KBM-7 (cell line): ENCODE measurements at regions not wholly inside any gene's neighbourhood (a gene's known extent, or its start where the extent isn't known, plus 50 kb on each side); places are given as distances from the start of the nearest gene placed in this dataset.

Experiments used
- DNase-seq: peaks from one replicate; pipeline ENCODE4 v3.0.0-alpha.2; 2015
- in situ Hi-C: fragments of 300-500 bp; cut with MboI; formaldehyde crosslinking; loops from 2 replicates; pipeline ENCODE4 v1.14.3; 2020; ENCODE audit warnings: low sequenced_read_pairs, low pct_unique_long_range_greater_than_20kb, mixed read lengths

DNA sequence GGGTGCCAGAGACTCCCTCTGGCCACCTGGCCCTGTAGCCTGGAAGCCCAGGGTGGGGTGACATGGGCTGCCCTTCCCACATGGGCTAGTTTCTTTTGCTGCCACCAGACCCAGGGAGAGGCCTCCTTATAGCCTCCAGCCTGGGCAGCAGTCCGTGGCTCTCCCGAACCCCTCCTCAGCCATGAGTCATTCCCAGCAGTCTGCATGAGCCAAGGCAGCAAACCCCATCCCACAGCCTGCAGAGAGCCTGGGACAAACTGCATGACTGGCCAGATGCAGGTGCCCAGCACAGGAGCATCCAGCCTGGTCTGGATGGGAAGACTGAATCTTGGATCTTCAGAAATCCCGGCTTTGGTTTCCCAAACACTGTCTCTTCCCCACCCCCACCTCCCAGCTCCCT is 75.7 kb downstream of the MRPL14 start:
- in situ Hi-C loops, result no loop called here
- DNase-seq, result no peak

DNA sequence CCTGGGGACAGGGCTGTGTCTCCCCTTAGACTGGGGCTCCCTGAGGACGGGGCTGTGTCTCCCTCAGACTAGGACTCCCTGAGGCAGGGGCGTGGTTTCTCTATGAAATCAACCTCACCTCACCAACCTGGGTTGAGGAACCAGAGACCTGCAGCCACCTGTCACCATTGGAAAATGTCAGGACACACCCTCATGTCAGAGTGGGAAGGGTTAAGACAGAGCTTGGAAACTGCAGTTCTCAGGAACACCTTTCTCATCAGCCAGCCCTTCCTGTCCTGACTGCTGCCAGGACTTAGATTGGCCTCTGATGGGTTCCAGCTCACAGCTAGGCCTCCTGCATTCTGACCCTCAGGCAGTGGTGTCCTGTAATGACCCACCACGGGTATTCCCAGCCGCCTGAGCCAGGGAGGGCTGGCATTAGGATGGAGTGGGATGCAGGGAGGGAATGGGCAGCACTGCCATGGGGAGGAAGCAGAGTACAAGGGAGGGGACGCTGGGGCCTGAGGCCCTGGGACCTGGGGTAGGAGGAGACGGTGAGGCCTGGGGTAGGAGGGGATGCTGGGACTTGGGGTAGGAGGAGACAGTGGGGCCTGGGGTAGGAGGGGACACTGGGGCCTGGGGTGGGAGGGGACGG is 76.3 kb downstream of the MRPL14 start:
- DNase-seq, result no peak
- in situ Hi-C loops, result no loop called here

DNA sequence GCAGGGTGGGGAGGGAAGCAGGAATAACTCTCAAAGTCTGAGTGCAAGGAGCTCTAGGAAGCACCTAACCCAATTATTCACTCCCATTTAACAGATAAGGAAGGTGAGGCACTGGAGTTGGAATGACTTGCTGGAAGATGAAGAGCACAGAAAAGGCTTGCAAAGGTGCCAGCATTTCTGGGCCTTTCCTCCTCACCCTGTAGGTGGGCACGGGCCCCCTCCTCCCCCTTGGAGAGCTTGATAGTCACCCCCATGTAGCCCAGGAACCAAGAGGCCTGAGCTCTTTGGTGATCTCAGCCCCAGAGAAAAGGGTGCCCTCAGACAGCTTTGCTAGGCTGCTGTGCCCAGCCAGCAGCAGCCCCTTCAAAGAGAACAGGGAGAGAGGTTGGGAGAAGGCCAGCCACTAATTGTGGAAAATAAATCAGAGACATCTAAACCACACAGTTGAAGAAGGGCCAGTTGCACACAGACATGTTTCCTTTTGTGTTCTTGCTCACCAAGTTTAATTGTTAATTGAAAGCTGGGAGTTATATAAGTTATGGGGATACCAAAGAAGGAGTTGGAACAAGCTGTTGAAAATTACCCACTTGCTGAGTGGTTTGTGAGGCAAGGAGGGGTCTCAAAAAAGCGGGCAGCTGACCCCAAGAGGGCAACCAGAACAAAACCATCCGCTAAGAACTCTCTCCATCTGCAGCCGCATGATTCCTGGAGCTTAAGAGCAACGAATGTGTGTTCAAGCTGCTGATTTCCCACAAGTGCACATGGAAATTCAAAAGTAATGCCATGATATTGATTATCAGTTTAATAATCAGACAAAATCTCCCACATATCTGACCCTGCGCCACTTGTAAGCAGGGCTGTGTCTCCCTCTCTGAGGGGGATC is 77.0 kb downstream of the MRPL14 start:
- in situ Hi-C loops, result no loop called here
- no peak for DNase-seq

DNA sequence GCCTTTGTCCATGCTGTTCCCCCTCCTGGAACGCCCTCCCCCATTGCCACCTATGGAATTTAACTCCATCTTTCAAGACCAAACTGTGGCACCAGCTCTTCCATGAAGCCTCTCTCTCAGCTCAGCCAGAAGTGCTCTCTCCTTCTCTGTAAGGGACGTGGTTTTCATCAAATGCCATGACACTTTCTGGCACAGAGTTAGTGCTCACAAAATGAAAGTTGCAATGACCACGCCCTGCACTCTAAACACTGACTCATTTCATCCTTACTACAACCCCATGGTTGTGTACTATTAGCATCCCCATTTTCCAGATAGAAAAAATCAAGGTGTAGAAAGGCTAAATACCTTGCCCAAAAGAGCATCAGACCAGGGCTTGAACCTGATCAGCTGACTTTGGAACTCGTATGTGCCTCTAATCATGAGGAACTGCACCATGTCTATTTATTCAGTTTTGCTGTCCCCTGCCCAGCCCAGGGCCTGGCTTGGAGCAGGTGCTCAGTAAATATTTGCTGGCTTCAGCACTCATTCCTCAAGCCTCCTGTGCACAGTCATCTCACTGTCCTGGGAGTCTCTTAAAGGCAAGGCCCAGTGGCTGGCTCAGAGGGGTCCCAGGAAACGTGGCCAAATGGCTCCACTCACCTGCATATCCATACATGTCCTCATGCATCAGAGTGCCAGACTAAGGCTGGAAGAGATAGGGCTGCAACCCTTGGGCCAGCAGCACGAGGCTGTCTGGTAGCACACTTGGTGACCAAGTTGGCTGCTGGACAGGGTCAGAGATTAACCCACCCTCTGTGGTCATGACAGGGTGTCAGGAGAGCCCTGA is 77.9 kb downstream of the MRPL14 start:
- DNase-seq, result no peak
- in situ Hi-C loops, result no loop called here

DNA sequence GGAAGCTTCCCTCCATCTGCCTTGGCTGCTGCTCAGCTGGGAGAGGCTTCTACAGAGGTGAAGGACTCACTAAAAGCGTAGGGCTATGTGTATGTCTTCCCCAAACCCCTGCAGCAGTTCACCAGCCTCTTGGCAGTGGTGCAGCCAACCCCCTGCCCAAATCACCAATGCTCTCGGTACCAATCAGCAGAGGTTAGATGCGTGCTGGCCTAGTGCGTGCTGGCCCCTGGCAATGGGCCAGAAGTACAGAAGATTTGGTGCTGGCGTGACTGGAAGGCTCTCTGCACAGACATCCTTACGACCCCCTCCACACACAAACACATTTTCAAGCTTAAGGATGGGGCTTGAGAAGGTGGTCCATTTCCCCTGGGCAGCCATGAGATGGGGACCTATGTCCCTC is 79.0 kb downstream of the MRPL14 start:
- in situ Hi-C loops, result no loop called here
- no peak for DNase-seq

DNA sequence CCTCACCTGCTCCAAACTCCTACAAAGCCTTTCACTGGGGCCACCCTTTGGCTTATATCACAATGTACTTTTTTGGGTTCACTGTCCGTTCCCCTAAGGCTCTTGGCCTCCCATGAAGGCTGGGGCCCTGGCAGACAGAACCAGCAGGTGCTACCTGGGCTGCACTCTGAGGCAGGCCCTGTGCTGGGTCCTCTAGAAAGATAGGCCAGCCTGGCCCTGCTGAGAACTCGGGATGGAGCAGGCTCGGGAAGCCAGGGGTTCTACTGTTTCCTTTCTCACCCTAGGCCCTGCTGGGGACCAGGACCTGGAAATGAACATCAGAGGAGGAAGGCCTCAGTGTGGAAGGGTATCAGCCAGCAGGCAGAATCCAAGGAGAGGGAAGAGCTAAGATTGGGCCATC is 79.5 kb downstream of the MRPL14 start:
- in situ Hi-C loops, result no loop called here
- DNase-seq, result no peak

DNA sequence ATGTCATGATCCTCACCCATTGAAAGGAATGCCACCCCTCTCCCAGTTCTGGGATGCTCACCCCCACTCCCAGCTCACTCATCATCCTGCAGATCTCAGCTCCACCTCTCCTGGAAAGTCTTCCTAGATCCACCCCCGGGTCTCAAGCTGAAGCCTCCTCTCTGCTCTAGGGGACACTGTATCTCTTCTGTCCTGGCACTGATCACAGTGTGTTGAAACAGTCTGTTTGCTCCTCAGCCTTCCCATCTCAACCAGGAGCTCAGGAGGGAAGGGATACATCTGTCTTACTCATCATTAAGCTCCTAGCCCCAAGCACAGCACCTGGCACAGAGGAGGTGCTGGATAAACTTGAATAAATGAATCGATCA is 80.1 kb downstream of the MRPL14 start:
- in situ Hi-C loops, result no loop called here
- no peak for DNase-seq

DNA sequence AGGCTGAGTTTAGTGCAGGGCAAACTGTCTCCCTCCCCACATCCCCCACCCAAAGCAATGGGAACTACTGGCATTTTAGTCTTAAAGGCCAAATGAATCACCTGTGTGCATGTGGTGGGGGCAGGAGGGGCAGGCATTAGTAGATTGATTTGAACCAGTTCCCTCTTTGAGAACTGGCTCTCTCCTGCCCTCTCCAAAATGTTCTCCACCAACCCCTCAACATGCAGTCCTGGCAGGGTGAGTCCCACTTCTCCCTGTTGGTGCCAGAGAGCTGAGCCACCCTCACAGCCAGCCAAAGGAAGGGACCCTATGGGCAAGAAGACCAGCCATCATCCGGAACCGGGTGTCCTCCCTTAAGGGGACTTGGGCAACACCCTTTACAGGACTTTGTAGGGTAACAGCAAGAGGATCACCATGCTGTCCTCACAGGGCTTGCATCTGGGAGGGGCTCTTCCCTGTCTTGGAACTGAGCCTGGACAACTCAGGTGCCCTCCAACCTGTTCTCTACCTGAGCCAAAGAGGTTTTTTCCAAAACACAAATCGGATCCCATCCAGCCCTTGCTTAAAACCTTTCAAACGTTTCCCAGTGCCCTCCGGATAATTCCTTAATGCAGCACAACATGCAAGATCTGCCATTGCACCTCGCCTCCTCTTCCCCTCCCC is 80.6 kb downstream of the MRPL14 start:
- in situ Hi-C loops, result no loop called here
- DNase-seq, result no peak

DNA sequence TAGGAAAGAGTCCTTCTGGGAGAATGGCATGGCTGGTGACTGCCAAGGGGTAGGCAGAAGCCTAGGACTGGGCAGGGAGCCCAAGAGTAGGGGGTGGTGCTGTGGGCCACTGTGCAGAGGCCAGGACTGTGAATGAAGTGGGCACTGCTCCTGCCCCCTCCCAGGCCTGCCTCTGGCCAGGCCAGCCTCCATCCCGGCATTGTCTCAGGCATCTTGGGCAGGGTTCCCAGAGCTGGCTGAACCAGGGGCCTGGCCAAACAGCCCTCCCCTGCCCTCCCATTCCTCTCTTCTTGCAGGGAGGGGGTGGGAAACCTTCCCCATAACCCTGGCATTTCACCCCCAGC is 81.6 kb downstream of the MRPL14 start:
- in situ Hi-C loops, result no loop called here
- no peak for DNase-seq

DNA sequence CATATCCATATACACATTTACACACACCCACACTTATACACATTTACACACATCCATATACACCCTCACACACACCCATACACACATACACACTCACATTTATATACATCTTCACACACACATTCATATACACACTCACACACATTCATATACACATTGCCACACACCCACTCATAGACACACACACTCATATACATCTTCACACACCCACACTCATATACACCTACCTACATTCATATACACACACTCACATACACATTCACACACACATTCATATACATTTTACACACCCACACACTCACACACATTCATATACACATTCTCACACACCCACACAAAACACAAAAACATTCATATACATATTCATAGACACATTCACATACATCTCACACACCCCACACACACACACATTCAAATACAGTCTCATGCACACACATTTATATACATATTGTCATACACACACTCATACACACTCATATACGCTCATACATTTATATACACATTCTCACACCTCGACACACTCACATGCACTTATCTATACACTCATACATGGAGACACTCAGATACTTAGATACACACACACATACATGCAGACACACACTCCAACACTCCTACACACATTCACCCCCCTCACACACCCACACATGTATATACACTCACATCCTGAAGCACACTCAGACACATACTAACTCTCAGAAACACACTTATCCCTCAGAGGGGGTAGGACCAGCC is 82.1 kb downstream of the MRPL14 start:
- no peak for DNase-seq
- in situ Hi-C loops, result no loop called here

DNA sequence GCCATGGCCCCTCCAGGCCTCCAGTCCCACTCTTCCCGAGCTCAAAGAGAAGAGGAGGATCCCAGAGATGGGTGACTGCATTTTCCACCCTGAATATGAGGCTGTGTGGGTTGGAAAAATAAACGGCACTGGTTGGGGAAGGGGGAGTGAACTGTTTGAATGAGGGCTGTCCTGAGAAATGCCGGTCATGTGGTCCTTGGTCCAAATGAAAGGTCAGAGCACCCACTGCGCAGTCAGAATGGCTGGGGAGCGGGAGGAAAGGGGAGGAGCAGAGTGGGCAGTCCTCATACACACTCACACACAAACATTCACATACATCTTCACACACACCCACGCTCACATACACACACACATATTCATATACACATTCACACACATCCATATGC is 83.1 kb downstream of the MRPL14 start:
- DNase-seq, result no peak
- in situ Hi-C loops, result no loop called here

DNA sequence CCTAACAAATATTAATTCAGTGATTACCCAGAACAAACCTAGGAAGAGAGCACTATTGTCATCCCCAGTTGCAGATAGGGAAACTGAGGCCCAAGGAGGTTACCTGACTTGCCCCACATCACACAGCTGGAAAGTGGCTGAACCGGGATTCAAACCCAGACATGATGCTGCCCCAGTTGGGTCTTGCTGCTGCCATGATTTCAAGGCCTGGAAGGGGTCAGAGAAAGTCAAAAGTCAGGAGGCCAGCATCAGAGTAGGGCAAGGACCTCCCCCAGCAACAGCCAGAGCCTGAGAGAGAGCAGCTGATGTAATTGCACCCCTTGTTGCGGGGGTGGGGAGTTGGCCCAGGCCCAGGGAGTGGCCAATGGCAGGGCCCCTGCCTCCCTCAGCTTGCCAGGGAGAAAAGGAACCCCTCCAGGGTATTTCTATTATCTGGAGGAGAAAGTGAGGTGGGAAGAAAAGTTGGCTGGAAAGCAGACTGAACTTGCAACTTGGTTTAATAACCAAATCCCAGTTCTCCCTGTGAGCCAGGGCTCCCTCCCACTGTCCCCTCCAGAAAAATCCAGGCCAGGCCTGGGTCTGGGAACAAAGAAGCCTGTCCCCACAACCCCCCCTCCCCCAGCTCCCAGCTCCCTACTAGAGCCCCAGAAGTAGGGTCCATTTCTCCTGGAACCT is 83.6 kb downstream of the MRPL14 start:
- DNase-seq, result no peak
- in situ Hi-C loops, result no loop called here

DNA sequence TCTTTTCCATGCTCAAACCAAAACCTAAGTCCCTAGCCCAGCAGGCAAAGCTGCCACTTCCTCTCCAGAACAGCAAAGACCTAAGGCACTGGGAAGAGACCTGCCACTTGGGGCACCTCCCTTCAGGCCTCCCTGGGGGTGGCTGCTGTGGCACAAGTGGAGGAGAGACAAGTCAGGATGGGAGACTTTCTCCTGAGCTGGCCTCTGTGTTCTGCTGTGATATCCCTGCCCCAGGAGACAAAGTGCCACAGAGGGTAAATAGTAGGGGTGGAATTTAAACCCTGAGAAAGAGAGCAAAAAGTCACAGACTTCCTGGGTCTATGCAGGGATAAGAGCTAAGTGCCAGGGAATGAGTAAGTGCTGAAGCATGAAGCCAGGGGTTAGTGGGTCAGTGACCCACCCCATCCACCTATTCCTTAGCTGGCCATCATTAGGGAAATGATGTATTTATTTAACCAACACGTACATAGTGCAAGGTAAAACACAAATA is 84.2 kb downstream of the MRPL14 start:
- no peak for DNase-seq
- in situ Hi-C loops, result no loop called here

DNA sequence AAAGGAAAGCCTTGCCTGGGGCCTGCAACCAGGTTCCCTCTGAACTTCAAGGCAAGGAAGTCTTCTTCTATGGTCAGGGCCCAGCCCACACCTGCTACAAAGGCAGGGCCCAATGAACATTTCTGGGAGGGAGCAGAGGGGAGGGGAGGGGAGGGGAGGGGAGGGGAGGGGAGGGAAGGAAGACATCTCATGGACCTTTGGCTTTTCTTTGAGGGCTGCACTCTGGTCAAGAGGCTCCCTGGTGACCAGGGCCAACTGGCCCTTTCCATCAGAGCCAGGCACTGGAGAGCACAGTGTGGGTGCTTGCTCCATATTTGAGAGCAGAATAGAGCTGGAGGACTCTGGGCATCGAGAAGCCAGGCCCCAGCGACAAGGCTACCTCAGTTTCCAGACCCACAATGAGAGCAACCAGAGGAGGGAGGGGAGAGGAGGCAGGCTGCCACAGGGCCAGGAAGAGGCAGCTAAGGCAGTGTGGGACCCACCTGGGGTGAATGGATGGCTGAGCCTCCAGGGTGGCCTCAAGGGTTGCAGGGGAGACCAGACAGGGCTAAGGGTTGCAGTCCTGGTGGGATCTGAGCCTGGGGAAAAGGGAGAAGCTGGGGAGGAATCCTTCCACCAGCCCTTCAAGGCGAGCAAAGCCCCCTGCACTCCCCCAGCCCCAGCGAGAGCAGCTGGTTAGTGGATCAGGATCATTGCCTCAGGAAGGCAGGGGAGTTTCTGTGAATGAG is 84.8 kb downstream of the MRPL14 start:
- no peak for DNase-seq
- in situ Hi-C loops, result no loop called here

DNA sequence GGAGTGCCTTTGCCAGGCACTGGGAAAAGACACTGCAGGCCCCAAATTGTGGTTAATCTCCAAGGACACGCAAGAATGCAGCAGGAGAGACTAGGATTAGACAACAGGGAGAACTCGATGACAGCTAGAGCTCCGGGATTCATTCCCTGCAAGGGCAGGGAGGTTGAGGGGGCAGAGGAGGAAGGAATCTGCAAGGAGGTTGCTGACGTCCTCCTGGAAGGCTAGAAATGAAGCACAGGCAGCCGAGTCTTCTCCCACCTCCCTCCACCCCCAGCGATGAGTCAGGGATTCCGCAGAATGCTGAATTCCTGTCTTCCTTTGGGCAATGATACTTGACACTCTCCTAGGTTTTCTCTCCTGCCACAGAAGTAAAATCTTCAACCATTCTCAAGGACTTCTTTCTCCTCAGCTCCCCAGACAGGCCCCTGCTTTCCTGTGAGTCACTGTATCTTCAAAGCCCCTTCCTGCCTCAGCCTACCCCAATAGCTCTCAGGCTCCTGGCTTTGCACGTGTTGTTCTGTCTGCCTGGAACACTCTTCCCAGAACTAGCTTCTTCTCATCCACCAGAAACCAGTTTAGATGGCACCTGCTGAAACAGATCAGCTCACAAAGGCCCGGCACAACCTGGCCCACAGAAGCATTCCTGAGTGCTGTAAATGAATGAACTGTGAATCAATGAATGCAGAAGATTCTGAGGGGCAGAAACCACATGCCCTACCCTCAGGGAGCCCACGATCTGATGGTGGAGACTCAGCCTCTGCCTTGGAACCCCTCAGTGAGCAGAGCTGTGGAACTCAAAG is 85.6 kb downstream of the MRPL14 start:
- peak; percentile 56 for DNase-seq
- in situ Hi-C loops, result no loop called here

DNA sequence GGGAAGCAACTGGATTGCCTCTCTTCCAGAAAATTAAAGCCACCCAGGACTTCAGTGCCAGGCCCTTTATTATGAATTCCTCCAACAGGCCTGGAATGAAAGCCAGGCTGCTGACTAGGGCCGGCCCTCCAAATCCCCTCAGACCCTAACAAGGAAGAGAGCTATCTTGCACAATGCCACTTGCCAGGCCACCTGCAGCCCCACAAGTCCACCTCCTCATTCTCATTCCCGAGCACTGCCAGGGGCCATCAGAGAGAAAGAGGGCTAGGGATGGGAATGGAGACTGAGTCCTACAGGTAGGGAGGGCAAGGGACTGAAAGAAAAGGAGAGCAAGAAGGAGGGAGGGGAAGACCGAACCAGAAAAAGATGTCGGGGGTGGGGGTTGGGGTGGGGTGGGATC is 86.5 kb downstream of the MRPL14 start:
- no peak for DNase-seq
- in situ Hi-C loops, result no loop called here

DNA sequence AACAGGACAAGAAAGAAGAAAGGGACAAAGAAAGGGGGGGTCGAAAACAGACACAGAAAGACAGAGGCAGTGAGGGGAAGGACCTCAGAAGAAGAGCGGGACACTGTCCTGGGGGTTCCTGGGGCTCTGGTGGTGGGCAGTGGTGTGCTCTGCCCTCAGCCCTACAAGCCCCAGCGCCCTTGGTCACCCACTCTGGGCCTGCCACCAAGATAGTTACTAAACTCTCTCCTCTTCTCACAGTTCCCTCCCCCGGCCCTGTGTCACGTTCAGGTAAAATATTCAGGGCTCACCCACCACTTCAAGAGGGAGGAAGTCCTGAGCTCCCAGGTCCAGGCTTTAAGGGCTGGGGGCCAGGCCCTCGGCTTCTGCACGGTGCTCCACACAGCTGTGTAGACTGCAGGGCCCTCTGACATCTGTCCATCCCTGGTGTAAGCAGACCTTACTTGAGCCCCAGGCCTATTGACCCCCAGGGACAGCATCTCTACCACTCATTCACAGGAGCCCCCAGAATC is 87.4 kb downstream of the MRPL14 start:
- in situ Hi-C loops, result no loop called here
- no peak for DNase-seq
